Stimulated activated CD8-positive, alpha-beta memory T cell treated with anti-CD3 and anti-CD28 coated beads, Interleukin-7, amount 100 ng/mL, for 24 hours (primary cell): ENCODE measurements at regions not wholly inside any gene's neighbourhood (a gene's known extent, or its start where the extent isn't known, plus 50 kb on each side); places are given as distances from the start of the nearest gene placed in this dataset.

Experiments
- DNase-seq: peaks from one replicate; pipeline ENCODE4 v3.0.0-alpha.2; 2020; ENCODE audit warnings: low read depth

DNA sequence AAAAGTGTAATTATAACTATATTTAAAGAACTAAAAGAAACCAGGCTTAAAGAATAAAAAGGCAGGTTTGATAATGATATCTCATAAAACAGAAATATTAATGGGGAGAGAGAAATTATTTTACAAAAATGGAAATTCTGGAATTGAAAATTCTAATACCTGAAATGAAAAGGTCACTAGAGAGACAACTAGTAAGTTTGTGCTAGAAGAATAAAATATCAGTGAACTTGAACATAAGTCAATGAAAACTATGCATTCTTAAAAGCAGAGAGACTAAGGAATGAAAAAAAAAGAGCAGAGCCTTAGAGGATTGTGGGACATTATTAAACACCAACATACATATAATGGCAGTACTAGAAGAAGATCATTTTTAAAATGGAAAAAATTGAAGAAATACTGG lies 1475.0 kb upstream of the ZEB2 start:
- no peak for DNase-seq

DNA sequence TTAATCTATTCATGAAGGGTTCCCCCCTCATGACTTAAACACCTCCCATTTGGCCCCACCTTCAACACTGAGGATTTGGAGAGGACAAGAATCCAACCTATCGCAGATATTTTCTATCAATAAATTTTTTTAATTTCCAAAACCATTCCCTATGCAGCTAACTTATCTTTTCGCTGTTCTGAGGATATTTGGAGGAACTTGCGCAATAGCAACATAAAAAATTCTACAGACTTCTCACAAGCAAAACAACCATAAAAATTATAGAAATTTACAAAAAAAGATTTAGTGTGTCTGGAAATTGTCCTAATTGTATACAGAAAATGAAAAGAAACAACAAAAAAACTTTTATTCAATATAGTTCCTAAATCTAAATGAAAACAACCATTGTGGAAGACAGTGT lies 1472.7 kb upstream of the ZEB2 start:
- no peak for DNase-seq

DNA sequence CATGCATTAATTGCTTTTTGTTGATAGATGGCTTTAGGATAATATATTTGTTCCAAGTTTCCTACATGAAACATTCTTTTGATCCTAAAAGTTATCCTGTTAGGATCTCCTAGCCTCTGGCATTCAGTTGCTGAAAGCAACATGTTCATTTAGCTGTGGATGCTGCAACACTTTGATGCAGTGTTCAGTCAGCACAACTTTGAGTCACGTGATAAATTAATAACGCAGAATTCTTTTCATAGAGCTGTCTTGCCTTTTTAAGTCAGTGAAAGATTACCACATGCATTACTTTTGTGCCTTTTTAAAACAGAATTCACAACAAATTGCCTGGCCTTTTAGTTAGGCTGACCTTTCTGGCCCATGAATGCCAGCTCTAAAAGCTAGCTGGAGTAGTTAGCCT lies 1467.9 kb upstream of the ZEB2 start:
- DNase-seq: no peak

DNA sequence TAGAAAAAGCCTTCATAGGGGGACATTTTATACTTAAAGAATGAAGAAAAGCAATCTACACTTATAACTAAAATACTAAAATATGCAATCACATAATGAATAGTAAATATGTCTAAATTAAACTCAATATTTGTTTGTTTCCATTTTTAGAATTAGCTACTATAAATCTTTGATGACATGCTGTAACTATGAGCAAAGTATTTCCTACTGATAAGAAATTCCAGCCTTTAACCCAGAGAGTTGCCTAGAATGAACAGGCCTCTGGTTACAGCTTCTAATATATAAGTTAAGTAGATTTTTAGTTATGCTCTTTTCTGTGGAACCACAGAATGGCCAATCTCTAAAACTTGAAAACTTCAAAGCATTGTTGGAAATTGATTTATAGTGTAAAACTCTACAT lies 1465.6 kb upstream of the ZEB2 start:
- no peak for DNase-seq

DNA sequence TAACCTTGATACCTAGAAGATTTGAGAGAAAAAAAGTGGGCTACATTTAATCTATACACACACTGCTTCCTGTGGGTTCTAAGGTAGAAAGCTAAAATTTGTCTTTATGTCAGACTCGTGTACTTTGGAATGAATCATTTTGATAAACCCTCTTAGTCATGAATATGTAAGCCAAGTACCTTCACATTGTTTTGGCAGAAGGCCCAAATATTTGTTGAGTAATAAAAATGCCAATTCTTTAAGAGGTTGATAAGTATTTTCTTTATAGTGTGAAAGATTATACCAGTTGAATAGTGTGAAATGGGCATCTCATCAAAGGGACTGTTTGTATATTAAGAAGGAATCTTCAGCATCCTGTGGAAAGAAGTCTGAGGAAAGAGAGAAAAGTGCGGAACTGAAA lies 1464.7 kb upstream of the ZEB2 start:
- DNase-seq: no peak

DNA sequence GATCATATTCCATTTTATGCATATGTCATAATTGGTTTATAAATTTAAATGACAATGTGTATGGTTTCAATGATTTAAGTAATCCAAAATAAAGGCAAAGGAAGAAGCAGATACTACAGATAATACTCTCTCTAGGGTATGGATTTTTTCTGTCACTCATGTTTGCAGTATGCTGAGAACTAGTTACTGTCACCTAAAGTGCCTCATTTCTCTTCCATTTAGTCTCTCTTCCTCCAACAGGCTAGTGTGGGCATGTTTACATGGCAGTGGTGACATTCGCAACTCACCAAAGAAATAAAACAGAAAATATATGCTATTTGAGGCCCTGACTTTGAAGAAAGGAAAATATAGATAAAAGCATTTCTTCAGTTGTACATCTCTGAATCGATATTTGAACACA lies 1460.4 kb upstream of the ZEB2 start:
- DNase-seq: no peak

DNA sequence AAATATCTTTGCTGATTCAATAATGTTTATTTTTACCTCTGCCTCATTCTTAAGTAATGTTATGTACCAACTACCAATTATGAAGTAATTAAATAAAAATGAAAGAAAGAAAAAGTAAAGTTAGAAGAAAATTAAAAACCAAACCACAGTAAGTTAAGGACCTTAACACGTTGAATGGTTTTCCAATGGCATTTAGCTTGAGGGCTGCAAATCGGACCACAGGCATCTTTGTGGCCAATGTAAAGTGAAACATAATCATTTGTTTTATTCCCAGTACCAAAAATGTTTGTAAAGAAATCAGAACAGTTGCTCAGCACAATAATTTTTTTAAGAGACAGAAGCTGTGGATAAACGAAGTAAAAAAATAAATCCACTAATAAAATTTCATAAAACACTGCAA lies 1455.5 kb upstream of the ZEB2 start:
- no peak for DNase-seq

DNA sequence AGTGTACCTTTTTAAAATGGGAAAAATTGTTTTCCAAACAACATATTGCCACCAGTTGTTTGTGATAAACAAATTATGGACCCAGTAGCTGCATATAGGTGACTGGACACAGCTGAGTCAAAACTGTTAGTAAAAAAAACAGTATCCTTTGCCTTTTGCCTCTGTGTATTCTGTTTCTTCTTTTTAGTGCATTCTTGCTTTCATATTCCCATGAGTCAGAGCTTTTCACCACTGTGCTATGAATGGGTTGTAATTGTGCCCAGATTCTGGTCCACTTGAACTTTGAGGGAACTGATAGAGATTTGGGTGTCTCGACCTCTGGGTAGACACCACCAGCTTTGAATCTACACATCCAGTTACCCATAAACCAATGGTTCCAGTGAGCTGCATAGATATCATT lies 1441.9 kb upstream of the ZEB2 start:
- DNase-seq: no peak

DNA sequence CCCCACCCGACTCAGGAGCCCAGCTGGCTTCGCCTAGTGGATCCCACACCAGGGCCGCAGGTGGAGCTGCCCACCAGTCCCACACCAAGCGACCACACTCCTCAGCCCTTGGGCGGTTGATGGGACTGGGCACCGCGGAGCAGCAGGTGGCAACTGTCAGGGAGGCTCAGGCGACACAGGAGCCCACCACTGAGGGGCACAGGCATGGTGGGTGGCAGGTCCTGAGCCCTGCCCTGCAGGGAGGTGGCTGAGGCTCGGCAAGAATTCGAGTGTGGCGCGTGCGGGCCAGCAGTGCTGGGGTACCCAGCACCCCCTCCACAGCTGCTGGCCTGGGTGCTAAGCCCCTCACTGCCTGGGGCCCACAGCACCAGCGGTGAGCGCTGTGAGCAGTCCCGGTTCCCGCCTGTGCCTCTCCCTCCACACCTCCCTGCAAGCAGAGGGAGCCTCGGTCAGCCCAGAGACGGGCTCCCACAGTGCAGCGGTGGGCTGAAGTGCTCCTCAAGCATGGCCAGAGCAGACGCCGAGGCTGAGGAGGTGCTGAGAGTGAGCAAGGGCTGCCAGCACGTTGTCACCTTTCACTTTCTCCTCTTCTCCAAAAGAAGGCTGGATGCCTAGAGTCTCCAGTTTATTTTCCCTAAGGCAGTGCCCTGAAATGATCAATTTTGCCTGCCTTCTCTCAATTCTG lies 1440.7 kb upstream of the ZEB2 start:
- no peak for DNase-seq

DNA sequence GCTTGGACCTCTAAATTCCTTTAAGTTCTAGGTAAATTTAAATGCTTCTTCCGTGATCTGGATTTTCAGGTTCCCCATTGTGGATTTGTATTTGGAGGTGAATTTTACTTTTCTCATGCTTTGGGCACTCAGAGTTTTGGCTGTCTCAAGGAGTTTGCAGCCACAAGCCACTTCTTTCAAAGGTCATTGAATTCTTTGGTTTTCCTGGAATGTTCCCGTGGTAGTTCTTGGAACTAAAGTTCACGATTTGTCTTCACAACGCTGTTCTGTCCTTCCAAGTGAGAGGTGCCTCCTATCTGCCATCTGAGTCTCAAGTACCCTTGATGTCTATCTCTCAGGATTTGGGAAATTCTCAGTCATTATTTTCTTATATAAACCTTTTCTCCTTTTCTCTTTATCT lies 1438.7 kb upstream of the ZEB2 start:
- no peak for DNase-seq

DNA sequence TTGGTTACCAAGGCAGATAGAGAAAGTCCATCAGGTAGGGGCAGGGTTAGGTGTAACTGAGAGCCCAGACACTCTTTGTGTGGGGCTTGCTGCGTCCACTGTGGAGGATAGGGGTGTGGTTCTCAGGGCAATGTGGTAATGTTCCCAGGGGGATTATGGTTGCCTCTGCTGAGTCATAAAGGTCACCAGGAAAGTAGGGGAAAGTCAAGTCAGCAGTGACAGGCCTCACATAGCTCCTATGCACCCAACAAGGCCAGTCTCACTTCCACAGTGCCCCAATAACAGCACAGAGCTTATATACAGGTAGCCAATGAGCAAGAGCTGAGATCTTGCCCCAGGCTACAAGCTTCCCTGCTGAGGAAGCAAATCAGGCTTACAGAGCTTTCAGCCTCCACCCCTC lies 1438.0 kb upstream of the ZEB2 start:
- no peak for DNase-seq

DNA sequence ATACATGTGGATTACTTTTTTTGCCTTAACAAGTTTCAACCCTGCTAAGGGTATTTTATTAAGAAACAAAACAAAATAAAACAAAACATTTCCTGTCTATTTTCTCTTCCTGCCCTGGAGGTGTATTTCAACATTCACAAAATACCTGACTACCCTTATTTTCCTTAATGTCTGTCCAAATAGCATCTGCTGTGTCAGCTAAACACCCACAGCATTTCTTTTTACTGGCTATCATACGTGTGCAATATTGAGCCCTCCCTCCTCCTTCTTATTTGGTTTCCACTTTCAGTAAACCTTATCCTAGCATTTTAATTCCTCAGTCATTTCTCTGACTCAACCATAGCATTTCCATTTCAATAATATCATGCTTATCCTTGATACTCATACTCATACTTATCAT lies 1420.0 kb upstream of the ZEB2 start:
- no peak for DNase-seq

DNA sequence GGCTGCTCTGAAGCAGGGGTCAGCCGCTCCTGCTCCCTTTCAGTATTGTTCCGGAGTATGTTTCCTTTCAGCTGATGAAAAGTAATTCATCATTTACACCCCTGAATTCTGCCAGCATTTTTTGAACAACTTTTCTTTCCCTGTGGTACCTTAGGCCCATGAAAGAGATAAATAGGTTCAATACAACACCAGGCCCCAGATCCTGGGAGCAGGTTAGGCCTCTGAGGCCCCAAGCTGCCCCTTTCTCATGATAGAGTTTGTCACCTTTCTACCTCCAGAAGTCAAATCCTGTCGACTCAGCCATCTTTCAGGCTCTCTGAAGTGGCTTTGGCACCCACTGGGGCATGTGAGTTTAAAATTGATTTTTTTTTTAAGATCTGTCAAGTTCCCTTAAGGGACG lies 1415.1 kb upstream of the ZEB2 start:
- no peak for DNase-seq

DNA sequence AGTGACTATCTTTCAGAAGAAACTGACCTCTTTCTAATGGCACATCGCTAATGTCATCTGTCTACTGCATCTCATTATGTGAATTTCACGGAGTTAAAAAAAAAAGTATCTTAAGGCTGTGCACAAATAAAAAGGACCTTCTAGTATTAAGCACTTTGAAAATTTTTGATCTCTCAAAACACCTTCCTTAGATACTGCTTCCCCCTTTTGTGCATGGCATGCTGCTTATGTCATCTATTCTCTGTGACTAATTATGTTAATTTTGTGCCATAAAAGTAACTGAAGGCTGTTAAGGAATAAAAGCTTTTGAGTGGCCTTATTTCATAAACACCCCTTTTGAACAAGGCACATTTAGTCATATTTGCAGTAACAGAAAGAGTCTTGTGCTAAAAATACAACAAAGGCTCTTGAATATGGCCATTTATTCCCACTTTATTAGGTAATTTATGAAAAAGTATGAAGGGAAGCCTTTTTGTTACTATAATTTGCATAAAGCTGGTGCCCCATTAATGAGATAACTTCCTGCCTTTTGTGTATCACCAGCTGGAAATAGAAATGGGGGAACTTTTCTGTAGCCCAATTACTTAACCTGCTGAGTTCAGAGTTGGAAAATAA lies 1412.0 kb upstream of the ZEB2 start:
- DNase-seq: no peak

DNA sequence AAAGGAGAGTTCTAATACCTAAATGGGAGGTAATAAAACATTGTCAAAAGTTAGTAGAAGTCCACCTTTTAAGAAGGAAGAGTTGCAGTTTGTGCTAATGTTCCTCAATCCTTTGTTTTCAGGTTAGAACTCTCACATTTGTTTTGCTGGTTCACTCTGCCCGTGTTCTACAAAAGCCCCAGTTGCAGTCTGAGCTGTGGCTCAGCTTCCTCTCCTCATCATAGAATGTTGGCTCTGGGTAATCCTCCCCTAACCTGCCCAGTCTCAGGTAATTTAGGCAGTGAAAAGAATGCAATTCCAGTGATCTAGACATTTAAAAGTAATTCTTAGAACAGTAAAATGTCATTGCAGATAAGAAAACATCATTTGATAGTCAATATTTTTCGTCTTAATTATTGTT lies 1410.4 kb upstream of the ZEB2 start:
- no peak for DNase-seq

DNA sequence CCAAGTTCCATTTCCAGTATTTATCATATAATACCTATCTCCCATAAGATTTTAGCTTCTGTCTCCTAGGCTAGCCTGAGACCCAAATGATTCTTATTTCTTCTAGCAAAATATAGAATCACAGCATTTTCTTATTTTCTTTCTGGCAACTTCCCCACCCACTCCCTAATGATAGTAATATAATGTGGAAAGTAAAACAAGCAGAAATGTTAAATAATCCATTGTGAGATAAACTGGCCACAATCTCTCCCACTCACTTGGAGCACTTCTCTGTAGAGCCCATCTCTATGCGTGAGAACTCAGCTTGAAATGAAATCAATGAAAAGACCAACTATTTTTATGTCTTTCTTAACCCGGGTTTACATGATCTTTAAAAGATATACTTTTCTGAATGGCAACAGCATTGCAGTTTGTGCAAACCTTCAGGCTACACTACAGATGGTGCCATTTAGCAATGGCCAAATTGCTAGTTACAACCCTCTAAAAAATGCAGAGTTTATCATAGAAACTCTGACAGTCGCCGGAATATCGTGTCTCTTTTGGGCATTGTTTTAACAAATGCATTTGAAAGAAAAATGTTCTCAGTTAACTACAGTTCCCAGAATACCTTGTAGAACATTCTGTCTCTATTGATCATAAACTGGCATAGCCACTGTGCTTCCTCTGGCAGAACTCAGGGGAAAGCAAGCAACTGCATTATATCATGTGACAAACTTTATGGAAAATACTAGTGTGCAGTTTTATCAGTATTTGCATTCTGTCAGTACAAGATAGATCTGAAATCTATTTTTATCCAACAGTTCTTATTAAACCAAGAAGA lies 1407.4 kb upstream of the ZEB2 start:
- no peak for DNase-seq

DNA sequence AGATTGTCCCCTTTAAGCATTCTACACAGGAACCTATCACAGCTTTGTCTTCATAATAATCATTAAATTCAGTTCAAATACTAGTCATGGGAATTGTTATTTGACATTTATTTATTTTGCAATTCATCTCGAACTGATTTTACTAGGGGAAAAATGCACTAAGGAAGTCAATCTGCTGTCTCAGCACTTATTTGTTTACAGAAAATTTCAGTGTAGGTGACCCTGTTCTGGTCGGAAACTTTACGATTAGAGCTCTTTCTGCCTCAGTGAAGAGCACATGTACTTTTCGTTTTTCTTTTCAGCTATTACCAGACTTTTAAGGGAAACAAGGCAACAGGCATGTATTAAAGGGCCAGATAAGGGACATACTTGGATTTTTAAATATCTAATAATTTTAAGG lies 1405.7 kb upstream of the ZEB2 start:
- DNase-seq: no peak

DNA sequence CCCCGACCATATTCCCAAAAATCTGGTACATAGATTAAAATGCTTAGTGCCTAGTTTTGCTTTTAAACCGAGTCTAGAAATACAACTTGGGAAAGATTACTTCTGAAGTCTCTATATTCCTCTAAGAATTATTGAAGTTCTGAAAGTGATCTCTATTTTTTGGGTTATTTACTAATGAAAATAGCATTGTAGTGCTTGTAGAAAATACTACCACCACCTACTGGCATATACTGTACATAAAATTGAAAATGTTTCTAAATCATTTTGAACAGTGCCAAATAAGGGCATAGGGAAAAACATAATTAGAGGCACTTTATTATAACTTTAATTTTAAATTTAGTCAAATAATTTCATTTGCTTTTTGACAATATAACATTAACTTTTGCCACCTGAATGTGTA lies 1399.6 kb upstream of the ZEB2 start:
- no peak for DNase-seq

DNA sequence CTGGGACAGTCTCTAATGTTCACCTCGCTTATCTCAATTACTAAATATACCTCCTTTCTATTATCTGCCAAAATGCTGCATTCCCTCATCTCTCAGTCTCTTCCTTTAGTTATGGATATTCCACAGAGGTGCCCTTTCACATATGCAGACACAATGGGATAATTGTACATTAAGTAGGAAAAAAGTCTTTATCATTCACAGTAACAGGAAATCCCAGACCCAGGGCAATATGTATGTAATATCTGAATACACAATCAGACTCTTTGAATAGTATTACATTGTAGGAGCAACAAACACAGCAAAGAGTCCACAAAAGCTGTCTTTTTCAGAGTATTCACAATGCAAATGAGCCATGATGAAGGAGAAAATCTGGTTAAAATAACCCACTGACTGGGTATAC lies 1399.0 kb upstream of the ZEB2 start:
- no peak for DNase-seq

DNA sequence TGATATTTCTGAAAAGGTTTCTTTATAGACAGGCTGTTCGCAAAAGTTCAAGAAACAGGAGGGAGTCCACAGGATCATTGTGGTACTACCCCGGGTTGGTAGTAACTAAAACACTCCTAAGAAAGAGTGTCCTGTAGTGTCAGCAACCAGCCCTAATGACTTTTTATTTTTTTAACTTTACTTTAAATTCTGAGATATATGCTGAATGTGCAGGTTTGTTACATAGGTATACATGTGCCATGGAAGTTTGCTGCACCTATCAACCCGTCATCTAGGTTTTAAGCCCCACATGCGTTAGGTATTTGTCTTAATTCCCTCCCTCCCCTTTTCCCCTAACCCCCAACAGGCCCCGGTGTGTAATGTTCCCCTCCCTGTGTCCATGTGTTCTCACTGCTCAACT lies 1396.9 kb upstream of the ZEB2 start:
- DNase-seq: no peak

DNA sequence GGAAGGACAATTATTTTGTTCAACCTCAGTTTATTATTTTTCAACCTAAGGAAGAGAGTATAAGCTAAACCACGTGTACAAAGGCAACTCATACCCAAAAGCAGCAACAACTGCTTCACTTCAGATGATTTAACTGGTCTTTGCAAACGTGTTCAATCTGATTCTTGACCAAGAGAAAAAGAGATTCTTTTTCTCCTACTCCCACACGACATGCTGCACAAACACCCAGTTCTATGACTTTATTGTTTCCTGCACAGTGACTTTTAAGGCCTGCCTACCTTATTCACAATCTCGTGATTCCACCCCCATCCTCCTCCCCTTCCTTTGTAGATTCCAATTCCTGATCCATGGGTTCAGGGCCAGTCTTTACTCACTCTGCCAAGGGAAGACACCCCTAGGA lies 1394.8 kb upstream of the ZEB2 start:
- DNase-seq: no peak

DNA sequence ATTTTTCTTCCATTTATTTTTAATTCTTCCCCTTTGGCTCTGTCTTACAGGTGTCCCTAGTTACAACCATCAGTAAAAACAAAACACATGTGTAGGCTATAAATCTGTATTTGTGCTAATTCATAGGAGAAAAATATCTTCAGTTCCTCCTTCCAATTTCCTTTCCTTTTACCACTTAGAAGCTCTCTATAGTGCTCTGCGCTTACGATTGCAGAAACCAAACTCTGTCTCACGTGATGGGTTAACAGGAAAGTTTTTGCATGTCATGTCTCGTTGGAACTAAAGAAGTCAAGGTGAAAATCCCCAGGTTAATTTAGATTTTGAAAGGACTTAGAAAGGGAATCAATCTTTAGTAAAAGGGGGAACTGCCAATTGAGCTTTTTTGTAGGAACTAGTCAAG lies 1390.5 kb upstream of the ZEB2 start:
- DNase-seq: no peak

DNA sequence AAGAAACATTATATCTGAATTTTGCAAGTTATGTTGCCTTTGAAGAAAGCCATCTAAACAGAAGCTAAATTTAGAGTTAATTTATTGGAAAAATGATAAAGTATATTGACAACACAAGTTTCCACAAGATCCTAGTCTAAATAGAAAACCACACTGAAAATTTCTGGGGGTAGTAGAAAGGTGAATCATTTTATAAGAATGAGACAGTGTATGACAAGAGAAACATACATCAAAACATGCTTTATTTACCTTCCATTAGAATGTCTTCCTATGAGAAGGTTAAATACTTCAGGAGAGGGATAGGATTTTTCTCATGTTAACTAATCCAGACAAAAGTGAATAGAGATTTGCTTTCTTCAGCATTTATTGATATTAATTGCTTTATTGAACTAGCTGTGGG lies 1389.8 kb upstream of the ZEB2 start:
- DNase-seq: no peak
